ENCODE measurements at regions not wholly inside any gene's neighbourhood (a gene's known extent, or its start where the extent isn't known, plus 50 kb on each side); places are given as distances from the start of the nearest gene placed in this dataset.

GRCh38 chr11:37926772-37927171 lies 1328.7 kb upstream of the RAG2 start:
- TF ChIP-seq CTCF (IDR thresholded peaks at IDR 0.05) (no peak), POLR2A (IDR thresholded peaks at IDR 0.05) (no peak)

Measured in uterus (tissue), 2 donors.